ENCODE measurements at regions not wholly inside any gene's neighbourhood (a gene's known extent, or its start where the extent isn't known, plus 50 kb on each side); places are given as distances from the start of the nearest gene placed in this dataset.

GRCh38 chr14:70269582-70269981, 80.8 kb upstream of the SLC8A3 start:
- no peak overlapping the region for H3K27ac ChIP-seq (ENCODE audit: low read depth, low read length)
- TF ChIP-seq, protein P1, sequence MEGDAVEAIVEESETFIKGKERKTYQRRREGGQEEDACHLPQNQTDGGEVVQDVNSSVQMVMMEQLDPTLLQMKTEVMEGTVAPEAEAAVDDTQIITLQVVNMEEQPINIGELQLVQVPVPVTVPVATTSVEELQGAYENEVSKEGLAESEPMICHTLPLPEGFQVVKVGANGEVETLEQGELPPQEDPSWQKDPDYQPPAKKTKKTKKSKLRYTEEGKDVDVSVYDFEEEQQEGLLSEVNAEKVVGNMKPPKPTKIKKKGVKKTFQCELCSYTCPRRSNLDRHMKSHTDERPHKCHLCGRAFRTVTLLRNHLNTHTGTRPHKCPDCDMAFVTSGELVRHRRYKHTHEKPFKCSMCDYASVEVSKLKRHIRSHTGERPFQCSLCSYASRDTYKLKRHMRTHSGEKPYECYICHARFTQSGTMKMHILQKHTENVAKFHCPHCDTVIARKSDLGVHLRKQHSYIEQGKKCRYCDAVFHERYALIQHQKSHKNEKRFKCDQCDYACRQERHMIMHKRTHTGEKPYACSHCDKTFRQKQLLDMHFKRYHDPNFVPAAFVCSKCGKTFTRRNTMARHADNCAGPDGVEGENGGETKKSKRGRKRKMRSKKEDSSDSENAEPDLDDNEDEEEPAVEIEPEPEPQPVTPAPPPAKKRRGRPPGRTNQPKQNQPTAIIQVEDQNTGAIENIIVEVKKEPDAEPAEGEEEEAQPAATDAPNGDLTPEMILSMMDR (IDR thresholded peaks at IDR 0.05; ENCODE audit: low read depth, low read length), result no peak
- H3K4me3 ChIP-seq (ENCODE audit: low read depth, low read length), result no peak overlapping the region
- H3K27me3 ChIP-seq (ENCODE audit: control insufficient read depth, insufficient read depth, low read length), result no peaks in the 10 kb centered on the region
- no peaks in the 10 kb centered on the region for H3K9me3 ChIP-seq (ENCODE audit: control insufficient read depth, insufficient read depth, low read length)
- POLR2A ChIA-PET, result no interaction called here
- no peak for DNase-seq (ENCODE audit: low read depth, low spot score)
- CTCF ChIA-PET, result no interaction called here

DNA sequence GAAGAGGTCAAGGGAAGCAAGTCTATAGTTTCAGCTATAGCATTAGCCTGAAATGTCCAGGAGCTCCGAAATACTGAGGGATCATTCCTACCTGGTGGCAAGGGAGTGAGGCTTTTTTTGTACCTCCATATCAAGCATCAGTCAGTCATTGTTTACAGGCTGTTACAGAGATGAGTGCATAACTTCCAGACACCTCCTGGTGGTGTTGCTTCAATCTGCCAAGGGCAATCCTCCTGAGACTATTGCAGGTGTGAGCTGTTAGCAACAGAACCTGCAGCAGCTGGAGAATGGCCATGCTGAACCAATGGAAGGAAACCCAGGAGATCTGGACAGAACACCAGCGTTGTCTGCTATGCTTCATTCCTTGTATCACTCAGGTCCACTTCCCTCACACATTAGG, 80.0 kb upstream of the SLC8A3 start:
- ChIA-PET CTCF (no interaction called here), POLR2A (no interaction called here)
- TF ChIP-seq, protein P1 (IDR thresholded peaks at IDR 0.05; ENCODE audit: low read depth, low read length), result no peak
- H3K4me3 ChIP-seq (ENCODE audit: low read depth, low read length), result no peak overlapping the region
- H3K9me3 ChIP-seq (ENCODE audit: control insufficient read depth, insufficient read depth, low read length), result no peaks in the 10 kb centered on the region
- no peaks in the 10 kb centered on the region for H3K27me3 ChIP-seq (ENCODE audit: control insufficient read depth, insufficient read depth, low read length)
- no peak for DNase-seq (ENCODE audit: low read depth, low spot score)
- no peak overlapping the region for H3K27ac ChIP-seq (ENCODE audit: low read depth, low read length)

- Histone ChIP-seq H3K27ac (ENCODE audit: low read depth, low read length) (no peak overlapping the region), H3K4me3 (ENCODE audit: low read depth, low read length) (no peak overlapping the region), H3K9me3 (ENCODE audit: control insufficient read depth, insufficient read depth, low read length) (no peaks in the 10 kb centered on the region), H3K27me3 (ENCODE audit: control insufficient read depth, insufficient read depth, low read length) (no peaks in the 10 kb centered on the region)
- POLR2A ChIA-PET, result no interaction called here
- no peak for DNase-seq (ENCODE audit: low read depth, low spot score)
- TF ChIP-seq, protein P1 (IDR thresholded peaks at IDR 0.05; ENCODE audit: low read depth, low read length), result no peak
- CTCF ChIA-PET, result no interaction called here
Observed at GRCh38 chr14:70266157-70266556, 77.4 kb upstream of the SLC8A3 start.

GRCh38 chr14:70265422-70265821, 76.7 kb upstream of the SLC8A3 start:
- H3K4me3 ChIP-seq (ENCODE audit: low read depth, low read length), result no peak overlapping the region
- H3K9me3 ChIP-seq (ENCODE audit: control insufficient read depth, insufficient read depth, low read length), result no peaks in the 10 kb centered on the region
- CTCF ChIA-PET, result no interaction called here
- DNase-seq (ENCODE audit: low read depth, low spot score), result no peak
- no peak overlapping the region for H3K27ac ChIP-seq (ENCODE audit: low read depth, low read length)
- no peaks in the 10 kb centered on the region for H3K27me3 ChIP-seq (ENCODE audit: control insufficient read depth, insufficient read depth, low read length)
- TF ChIP-seq, protein P1 (IDR thresholded peaks at IDR 0.05; ENCODE audit: low read depth, low read length), result no peak
- POLR2A ChIA-PET, result no interaction called here

GRCh38 chr14:70259420-70259819, 70.7 kb upstream of the SLC8A3 start:
- Histone ChIP-seq H3K27ac (ENCODE audit: low read depth, low read length) (no peak overlapping the region), H3K4me3 (ENCODE audit: low read depth, low read length) (no peak overlapping the region), H3K9me3 (ENCODE audit: control insufficient read depth, insufficient read depth, low read length) (peaks cover 2% of the 10 kb centered on the region; the same call in 1 of the 2 replicates), H3K27me3 (ENCODE audit: control insufficient read depth, insufficient read depth, low read length) (peaks cover 9% of the 10 kb centered on the region)
- DNase-seq (ENCODE audit: low read depth, low spot score), result no peak
- ChIA-PET POLR2A (no interaction called here), CTCF (no interaction called here)
- TF ChIP-seq, protein P1 (IDR thresholded peaks at IDR 0.05; ENCODE audit: low read depth, low read length), result no peak
